Transverse colon (tissue), 4 donors: ENCODE measurements at regions not wholly inside any gene's neighbourhood (a gene's known extent, or its start where the extent isn't known, plus 50 kb on each side); places are given as distances from the start of the nearest gene placed in this dataset.

ENCODE experiments used
- POLR2AphosphoS5 ChIP-seq, 3 donors: sonication (generic); formaldehyde crosslinking; IDR thresholded peaks; one replicate each; pipeline ENCODE4 v1.6.1; 2016; ENCODE audit warnings: antibody characterized with exemption in 3 of 3
- TF ChIP-seq, protein P1 (sequence below), 5 experiments: fragments of 200-600 bp in 3 of 5; fragments of 450-650 bp in 2 of 5; sonication (generic) in 3 of 5; IDR thresholded peaks; 1 replicate in 2 of 5; 2 replicates in 3 of 5; pipeline ENCODE4 v1.5.1; 2016 to 2017; ENCODE audit warnings: antibody characterized with exemption in 5 of 5, inconsistent platforms in 3 of 5, mild to moderate bottlenecking in 2 of 5, moderate library complexity in 1 of 5

DNA sequence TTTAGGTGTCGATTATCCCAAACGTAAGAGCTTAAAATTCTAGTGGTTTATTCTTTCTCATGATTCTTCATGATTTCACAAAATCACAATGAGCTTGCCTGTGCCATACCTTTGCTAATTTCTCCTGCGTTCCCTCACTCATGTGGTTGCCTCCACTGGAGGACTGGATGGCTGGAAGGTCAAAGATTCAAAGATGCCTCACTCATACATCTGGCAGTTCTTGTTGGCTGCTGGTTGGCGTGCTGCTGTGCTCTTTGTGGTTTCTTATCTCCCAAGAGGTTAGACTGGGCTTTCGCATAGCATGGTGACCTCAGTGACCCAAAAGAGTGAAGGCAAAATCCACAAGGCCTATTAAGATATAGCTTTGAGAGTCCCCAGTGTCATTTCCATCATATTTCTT is 877.6 kb upstream of the AUTS2 start:
- no peak for TF ChIP-seq POLR2AphosphoS5 (IDR thresholded peaks at IDR 0.05)
- TF ChIP-seq, protein P1, sequence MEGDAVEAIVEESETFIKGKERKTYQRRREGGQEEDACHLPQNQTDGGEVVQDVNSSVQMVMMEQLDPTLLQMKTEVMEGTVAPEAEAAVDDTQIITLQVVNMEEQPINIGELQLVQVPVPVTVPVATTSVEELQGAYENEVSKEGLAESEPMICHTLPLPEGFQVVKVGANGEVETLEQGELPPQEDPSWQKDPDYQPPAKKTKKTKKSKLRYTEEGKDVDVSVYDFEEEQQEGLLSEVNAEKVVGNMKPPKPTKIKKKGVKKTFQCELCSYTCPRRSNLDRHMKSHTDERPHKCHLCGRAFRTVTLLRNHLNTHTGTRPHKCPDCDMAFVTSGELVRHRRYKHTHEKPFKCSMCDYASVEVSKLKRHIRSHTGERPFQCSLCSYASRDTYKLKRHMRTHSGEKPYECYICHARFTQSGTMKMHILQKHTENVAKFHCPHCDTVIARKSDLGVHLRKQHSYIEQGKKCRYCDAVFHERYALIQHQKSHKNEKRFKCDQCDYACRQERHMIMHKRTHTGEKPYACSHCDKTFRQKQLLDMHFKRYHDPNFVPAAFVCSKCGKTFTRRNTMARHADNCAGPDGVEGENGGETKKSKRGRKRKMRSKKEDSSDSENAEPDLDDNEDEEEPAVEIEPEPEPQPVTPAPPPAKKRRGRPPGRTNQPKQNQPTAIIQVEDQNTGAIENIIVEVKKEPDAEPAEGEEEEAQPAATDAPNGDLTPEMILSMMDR (IDR thresholded peaks at IDR 0.05): no peak
